ENCODE measurements at regions not wholly inside any gene's neighbourhood (a gene's known extent, or its start where the extent isn't known, plus 50 kb on each side); places are given as distances from the start of the nearest gene placed in this dataset.
"Not testable (repeated sequence)": the region's sequence is repeated elsewhere in the genome, so short reads cannot be mapped to it uniquely, and the experiment has no call there.

DNA sequence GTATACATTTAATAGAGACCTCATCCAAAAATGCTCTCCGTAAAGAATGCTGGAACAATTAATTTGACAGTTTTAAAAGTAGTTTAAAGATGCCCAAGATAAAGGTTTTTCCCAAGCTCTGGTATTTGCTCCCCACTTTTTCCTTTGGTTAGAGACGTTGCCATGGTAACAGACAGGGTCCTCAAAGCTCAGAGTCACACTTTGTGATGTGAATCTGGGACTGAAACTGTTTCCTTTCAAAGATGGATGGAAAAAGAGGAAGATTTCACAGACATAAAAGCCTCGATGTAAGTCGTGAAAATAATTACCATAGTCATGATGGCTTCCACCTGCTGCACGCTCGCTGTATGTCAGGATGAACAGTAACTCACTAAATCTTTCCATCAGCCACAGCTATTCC is 229.5 kb downstream of the MSX2 start:
- DNase-seq = no peak

DNA sequence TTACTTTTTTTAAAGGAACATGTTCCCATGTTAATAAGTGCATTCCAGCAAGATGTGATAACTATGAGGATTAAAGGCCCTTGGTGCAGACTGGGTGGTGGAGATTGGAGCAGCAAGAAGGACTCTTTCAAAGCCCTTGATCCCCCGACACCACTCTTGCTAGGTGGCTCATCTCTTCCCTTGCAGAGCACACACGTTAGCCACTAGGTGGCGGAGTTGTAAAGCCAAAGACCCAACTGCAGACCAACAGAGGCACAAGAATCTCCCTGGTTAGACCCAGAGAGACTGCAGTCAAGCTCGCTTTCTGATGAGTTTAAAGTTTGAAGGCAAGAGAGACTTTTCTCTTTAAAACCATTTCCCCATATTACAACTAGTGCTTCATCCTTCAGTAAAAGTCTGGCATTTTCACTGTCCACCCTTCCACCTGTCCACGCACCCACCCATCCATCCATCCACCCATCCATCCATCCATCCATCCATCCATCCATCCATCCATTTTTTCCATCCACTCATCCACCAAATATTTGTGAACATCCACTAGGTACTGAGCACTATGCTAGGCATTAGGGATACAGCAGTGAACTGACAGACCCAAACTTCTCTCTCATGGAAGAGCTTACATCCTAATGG is 226.9 kb downstream of the MSX2 start:
- peak; percentile 4 for DNase-seq

DNA sequence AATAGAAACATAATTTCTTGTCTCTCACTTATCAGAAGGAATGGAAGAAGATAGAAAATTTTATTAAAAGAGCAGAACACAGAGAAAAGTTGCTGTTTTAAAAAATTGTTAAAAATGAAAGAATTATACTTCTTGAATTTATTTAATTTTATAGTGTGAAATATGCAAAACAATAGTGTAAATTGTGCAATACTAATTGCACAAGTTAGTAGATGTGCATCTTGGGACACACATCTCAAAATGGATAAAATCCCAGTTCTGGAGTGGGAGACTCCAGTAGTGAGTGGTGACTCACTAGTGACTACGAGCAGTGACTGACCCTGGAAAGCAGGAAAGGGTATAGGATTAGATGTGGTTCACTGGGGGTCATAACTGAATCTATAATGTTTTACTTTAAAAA is 223.2 kb downstream of the MSX2 start:
- DNase-seq = no peak

DNA sequence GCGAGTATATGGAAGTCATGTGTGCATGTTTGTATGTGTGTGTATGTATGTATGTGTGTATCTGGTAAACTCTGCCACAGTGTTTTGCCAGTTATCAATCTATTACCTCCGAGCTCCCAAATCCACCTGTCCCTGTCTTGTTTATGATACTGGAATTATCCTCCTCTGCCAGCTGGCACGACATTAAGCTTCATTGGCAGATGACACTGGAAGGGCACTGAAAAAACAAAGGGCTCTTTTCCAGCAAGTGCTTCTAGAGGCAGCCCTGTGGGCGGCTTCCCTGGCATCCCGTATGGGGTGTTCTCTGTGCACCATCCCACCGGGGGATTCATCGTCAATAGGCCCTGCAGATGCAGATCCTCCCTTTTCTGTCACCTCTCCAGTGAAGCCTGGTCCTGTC is 221.5 kb downstream of the MSX2 start:
- DNase-seq = no peak

DNA sequence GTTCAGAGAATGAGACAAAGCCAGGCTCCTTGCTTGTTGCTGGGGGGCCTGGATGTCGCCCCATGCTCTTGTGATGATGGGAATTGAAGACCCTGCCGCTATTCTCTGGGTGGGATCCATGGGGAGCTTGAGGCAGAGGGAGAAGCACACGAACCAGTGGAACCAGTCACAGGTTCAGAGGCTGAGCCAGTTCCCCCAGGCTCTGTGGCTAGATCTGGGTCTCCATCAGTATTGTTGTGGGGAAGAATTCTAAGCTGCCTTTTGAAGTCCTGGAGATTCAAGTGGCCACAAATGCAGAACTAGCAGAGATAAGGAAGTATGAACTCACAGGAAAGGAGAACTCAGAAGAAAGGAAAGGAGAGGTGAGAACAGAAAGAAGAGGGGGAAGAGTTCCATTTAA is 219.4 kb downstream of the MSX2 start:
- no peak for DNase-seq

DNA sequence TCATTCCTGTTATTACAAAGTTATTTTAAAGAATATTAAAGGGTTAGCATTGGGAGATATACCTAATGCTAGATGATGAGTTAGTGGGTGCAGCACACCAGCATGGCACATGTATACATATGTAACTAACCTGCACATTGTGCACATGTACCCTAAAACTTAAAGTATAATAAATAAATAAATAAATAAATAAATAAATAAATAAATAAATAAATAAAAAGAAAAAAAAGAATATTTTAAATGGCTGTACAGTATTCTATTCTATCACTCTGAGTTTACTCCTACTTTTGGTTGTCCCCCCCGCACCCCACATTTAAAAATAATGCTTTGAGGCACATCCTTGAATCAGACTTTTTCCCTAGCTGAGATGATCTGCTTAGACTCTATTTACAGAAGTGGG is 218.6 kb downstream of the MSX2 start:
- not testable (repeated sequence) for DNase-seq

DNA sequence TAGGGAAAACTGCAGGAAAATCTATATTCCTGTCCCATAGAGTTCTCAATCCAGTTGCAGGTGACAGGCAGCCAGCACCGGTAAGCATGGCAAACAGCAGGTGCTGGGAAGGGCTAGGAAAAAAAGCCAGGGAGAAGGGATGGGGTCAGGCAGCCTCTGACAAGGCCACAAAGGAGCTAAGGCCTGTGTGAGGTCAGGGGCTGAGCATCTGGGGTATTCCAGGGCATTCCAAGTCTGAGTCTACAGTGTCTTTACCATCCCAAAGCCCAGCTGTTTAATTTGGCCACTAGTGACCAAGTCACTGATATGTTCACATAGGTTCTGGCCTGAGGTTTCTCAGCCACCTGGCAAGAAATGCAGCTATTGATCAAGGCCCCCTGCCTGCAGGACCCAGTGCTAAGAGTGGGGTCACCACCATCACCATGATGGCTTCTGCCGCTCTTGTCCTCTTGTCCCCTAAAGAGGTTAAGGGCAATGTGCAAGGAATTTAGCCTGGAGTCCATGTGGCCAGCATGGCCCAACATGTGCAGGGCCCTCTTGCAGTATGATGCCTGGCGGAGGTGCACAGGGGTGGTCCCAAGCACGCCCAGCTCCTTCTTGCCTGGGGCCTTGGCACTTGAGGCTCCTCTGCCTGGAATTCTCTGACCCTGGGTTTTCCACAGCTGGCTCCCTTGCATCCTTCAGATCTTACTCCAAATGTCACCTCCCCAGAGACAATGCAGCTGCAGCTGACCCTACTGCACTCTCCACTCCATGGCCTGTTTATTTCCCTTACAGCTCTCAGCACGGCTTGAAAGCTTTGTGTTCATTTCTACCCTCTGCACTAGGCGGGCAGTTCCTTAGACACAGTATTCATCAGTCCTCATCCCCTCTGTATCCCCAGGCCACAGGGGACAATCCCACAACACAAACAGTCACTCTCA is 213.1 kb downstream of the MSX2 start:
- no peak for DNase-seq

DNA sequence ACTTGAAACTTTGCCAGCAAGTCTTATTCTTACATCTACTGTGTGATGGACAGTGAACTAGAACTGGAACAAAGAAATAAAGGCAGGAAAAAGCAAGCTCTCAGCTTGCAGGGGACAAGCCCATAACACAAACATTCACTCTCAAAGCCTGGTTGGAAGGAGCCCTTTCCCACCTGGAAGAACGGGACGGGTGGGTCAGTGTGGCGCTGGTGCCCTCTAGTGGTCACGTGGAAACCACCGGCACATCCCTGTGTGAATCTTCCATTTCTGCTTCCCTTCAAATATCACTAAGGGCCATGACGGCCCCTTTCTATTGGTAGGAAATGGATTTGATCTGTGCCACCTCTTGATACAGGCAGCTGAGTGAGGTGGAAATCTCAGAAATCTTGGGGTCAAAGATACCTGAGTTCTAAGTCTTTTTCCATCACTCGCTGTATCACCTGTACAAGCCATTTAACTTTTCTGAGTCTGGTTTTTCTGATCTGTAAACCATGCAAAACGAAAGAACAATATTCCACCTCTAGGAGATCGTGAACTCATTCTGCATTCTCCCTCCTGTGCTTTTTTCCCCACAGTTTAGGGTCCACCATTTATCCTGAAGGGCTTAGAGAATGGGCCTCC is 211.6 kb downstream of the MSX2 start:
- peak; percentile 3 for DNase-seq

DNA sequence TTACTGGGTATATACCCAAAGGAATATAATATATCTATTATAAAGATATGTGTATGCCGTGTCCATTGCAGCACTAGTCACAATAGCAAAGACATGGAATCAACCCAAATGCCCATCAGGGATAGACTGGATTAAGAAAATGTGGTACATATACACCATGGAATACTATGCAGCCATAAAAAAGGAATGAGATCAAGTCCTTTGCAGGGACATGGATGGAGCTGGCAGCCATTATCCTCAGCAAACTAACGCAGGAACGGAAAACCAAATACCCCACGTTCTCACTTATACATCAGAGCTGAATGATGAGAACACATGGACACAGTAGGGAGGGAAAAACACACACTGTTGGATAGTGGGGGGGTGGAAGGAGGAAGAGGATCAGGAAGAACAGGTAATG is 206.7 kb downstream of the MSX2 start:
- not testable (repeated sequence) for DNase-seq

DNA sequence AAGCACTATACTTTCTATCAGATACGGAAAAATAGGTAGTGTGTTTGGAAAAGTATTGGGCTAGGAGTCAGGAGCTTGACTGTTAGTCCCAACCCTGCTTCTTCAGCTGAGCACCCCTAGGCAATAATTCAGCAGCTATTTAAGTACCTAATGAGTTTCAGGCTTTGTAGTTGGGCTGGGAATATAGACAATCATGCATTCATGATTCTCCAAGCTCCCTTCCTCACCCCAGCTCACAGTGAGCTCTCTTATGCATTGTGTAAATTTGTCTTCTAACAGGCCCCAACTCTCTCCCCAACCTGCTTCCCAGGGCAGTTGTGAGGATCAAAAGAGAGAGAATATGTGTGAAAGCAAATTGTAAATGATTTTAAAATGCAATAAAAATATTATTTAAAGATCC is 201.2 kb downstream of the MSX2 start:
- DNase-seq = no peak

DNA sequence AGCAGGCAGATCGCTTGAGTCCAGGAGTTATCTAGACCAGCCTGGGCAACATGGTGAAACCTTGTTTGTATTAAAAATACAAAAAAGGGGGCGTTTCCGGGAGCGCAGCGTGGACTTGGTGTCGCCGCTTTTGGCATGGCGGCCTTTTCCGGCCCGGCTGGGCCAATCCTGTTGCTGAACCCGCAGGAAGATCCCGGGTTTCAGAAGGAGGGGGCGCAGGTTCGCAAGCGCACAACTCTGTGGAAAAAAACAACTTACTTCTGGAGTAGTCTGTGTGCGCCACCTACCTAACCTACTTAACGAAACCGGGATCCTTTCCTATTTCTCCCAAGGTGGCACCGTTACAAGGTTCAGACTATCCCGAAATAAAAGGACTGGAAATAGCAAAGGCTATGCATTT is 198.6 kb downstream of the MSX2 start:
- DNase-seq = no peak

DNA sequence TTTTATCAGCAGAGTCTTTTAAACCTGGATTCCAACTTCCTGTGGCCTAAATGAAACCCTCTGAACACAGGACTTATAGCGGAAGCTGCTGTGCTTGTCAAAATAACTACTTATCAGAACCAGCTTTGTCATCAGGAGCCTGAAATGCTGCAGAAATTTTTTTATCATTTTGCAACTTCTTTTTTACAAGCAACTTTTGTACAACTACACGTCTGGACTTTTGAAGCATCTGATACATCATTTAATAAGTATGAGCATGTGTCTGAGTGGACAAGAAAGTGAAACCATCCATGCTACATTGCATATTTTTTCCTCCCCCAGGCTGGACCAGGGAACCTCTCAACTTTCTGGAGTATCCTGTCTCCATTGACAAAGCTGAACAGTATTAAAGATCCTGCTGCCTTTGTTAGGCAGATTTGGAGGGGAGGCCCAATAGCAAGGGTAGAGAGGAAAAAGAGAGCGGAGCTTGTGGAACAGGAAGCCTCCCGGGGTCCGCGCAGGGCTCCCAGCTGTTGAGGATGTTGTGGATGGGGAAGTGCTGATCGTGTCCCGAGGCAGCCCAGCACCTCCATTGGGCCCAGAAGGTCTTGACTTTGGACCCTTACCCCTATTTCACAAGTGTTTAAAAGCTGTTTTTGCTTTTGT is 196.6 kb downstream of the MSX2 start:
- no peak for DNase-seq

DNA sequence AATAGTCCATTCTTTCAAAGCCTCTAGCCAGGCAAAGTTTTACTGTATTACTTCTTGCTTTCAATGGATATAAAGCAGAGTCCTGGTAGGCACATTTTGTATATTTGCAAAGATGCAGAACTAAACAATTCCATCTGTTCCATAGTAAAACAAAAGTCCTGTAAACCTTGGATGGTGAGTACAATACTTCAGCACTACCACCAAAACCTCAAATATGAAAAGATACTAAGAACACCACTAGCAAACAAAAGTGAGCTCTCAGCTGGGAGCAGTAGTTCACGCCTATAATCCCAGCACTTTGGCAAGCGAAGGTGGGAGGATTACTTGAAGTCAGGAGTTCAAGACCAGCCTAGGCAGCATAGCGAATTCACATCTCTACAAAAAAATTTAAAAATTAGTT is 195.0 kb downstream of the MSX2 start:
- DNase-seq = no peak

DNA sequence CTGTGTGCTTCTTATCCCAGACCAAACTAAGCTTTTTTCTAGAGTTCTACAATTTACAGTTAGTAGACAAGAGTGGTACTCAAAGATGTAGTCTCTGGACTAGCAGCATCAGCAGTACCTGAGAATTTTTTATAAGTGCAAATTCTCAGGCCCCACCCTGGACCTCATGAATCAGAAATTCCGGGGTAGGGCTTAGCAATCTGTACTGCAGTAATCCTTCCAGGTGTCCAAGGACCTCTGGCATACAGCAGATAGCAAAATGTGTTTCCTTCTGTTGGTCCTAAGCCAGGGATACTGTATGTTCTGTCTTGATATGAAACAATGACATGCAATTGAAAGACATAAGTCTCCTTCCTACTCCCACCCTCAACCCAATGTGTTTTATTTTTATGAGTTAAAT is 194.3 kb downstream of the MSX2 start:
- DNase-seq = no peak

DNA sequence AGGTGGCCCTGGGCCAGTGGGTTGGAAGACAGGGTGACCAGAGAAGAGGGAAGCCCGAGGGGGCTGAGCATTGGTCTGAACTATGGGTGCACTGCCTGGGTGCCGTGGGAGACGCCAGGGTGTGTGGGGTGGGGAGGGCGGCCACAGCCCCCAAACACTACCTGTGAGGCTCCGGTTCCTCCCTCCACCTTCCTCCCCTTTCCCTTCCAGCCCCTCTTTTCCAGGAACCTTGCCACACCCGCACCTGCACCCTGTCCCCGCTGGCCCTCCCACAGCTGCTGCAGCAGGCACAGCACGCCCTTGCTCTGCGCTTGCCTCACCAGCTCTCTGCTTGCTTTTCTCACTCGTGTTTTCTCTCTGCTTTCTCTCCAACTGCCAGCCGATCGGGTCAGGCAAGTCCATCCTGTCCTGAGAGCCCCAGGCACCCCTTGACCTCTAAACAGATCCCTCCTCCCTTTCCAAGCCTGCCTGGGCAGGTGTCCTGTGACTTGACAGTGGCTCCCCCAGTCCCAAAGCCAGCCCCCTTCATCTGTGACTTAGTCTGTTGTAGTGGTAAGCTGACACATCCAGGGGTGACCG is 193.7 kb downstream of the MSX2 start:
- DNase-seq = no peak

DNA sequence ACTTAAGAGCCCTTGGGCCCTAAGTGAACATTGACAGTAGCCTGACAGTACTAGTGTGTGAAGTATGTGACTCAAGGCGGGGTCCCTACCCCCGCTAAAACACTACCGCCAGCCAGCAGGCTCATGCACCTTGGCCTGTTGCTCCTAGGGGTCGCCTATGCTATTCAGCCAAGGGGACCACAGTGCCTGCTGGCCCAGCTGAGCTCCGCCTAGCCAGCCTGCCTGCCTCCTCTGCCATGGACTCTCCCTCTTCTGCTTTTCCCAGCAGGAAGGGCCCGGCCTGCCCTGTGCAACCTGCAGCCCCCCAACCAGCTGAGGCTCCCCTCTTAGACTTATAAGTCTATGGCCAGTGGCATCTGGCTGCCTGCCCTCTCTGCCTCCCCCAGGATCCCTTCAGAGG is 193.1 kb downstream of the MSX2 start:
- not testable (repeated sequence) for DNase-seq

DNA sequence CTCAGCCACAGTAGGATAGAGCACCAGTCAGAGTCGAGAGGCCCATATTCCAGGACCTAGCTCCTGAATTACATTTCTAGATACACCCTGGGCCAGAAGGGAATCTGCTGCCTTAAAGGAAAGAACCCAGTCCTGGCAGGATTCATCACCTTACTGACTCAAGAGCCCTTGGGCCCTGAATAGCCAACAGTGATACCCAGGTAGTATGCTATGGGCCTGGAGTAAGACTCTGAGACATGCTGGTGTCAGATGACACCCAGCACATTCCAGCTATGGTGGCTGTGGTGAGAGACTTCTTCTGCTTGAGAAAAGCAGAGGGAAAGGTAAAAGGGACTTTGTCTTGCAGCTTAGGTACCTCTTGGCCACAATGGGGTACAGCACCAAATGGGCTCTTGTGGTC is 192.5 kb downstream of the MSX2 start:
- not testable (repeated sequence) for DNase-seq

DNA sequence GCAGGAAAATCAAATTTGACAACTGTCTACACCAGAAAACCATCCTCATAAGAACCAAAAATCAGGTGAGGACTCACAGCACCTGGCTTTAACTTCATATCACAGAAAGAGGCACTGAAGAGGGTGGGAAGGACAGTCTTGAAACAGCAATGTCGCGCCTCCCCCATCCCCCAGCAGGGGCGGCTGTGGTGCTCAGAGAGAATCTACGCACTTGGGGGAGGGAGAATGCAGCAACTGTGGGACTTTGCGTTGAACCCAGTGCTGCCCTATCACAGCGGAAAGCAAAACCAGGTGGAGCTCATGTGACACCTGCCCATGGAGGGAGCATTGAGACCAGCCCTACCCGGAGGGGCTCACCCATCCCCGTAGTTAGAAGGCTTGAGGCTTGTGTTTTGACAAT is 191.8 kb downstream of the MSX2 start:
- DNase-seq = no peak

DNA sequence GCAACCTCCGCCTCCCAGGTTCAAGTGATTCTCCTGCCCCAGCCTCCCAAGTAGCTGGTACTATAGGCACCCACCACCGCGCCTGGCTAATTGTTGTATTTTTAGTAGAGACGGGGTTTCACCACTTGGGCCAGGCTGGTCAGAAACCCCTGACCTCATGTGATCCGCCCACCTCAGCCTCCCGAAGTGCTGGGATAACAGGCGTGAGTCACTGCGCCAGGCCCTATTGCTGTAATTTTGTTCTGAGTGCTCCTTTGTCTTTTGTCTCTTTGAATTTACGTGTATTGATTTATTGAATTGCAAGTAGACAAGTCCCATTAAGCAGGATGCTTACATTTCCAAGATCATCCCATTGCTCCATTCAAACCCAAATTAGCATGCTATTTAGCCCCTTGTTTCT is 186.7 kb downstream of the MSX2 start:
- DNase-seq = no peak

DNA sequence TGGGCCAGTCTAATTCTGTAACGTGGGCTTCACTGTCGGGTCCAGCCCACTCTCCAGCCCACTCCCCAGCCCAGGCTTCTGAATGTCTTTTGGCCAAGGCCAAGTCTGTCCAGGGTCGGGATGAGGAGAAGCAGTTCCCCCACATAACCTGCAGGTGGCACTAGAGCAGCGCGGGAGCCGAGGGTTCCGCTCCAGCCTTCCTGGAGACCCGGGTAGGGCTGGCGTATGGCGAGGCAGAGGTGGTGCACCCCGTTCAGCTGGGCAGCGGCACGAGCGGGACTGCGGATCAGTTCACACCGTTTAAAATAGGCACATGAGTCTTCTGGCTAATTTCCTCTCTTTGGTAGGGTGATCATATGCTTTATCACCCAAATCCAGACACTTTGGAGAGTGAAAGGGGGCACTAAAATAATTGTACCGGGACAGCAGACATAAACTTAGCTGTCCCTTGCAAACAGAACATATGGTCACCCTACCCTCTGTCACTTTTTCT is 185.9 kb downstream of the MSX2 start:
- peak; percentile 15 for DNase-seq

DNA sequence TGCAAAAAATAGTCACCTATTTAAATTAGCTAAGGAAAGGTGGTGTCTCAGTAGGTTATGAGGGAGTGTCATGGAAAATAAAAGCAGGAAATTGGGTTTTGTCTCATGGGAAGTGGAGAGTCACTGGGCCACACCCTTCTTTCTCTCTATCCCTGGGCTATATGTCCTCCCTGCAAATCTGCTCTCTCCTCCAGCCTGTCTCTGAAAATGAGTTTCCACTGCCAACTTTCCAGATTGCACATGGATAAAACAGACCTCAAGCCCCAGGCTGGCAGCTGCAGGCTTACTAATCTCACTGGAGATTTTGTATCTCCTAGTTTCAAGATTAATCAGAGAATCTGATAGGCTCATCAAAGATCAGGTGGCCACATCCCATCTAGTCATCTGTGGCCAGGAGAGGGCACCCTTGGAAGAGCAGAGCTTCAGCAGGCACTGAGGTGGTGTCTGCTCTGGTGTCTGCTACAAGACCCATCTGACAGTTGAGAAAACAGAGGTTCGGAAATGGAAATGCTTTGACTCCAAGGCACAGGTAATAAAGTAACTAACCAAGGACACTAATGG is 178.9 kb downstream of the MSX2 start:
- no peak for DNase-seq

DNA sequence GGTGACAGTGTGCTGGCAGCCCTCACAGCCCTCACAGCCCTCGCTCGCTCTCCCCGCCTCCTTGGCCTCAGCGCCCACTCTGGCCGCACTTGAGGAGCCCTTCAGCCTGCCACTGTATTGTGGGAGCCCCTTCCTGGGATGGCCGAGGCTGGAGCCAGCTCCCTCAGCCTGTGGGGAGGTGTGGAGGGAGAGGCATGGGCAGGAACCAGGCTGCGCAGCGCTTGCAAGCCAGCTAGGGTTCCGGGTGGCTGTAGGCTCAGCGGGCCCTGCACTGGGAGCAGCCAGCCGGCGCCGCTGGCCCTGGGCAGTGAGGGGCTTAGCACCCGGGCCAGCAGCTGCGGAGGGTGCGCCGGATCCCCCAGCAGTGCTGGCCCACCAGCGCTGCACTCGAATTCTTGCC is 177.0 kb downstream of the MSX2 start:
- no peak for DNase-seq

Data from activated effector memory CD4-positive, alpha-beta T cell treated with Interleukin-2 at 50 U/mL for 16 hours (primary cell).